GDM1 (cell line): ENCODE measurements at regions not wholly inside any gene's neighbourhood (a gene's known extent, or its start where the extent isn't known, plus 50 kb on each side); places are given as distances from the start of the nearest gene placed in this dataset.

ENCODE experiments used
- DNase-seq: peaks from one replicate; lab custom pipeline; 2025; lab: John Stamatoyannopoulos, UW

DNA sequence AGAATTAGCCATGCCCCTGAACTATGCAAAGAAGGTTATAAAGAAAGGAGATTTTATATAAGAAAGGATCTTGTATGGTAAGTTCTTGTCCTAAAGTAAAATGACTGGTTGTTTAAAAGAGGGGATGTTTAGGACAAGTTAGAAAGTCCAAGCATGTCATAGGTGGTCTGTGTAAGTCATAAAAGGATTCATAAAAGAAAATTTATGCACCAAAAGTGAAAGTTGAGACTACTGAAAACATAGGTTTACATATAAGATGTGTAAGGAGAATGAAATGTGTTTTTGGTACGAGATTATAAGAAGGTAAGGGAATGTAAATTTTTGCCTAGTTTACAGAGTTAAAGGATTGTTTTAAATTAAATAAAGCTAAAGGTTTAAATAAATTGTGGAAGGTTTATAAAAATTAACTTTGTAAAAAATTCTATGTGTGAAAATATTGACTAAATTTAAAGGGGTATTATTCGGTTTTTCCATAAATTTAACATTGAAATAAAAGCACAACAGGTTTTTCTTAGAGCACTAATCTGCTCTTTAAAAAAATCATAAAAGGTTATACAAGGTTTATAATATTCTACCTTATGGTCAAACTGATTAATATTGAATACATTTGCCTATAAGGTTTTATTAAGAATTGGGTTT lies 93.6 kb upstream of the UST start:
- DNase-seq = no peak

GRCh38 chr6:148657048-148657447 lies 89.8 kb upstream of the UST start:
- no peak for DNase-seq

- DNase-seq = no peak
Measured at GRCh38 chr6:148658681-148659430, 88.0 kb upstream of the UST start.

DNA sequence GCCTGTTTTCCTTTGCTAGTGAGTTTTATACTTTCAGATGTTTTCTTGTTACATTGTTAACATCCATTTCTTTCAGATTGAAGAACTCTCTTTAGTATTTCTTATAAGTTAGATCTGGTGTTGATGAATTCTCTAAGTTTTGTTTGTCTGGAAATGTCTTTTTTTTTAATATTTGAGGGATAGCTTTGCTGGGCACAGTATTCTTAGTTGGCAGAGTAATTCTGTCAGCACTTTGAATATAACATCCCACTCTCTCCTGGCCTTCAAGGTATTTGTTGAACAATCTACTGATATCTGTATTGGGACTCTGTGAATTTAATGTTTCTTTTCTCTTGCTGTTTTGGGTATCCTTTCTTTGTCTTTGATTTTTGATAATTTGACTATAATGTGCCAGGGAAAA lies 79.4 kb upstream of the UST start:
- no peak for DNase-seq

- DNase-seq = no peak
Measured at GRCh38 chr6:148671085-148671484, 75.7 kb upstream of the UST start.

DNA sequence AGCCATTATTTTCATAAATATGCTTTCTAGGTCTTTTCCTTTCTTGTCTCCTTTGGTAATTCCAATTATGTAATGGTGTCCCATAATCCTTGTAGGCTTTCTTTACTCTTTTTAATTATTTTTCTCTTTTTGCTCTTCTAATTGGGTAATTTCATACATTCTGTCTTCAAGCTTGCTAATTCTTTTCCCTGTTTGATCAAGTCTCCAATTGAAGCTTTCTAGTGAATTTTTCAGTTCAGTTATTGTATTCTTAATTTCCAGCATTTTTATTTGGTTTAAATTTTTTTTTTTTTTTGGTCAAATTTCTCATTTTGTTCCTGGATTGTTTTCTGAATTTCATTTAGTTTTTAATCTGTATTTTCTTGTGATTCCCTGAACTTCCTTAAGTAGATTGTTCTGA lies 74.9 kb upstream of the UST start:
- DNase-seq = no peak

- no peak for DNase-seq
Measured at GRCh38 chr6:148674306-148674705, 72.5 kb upstream of the UST start.

GRCh38 chr6:148677594-148678476 lies 69.0 kb upstream of the UST start:
- peak; percentile 21 for DNase-seq

DNA sequence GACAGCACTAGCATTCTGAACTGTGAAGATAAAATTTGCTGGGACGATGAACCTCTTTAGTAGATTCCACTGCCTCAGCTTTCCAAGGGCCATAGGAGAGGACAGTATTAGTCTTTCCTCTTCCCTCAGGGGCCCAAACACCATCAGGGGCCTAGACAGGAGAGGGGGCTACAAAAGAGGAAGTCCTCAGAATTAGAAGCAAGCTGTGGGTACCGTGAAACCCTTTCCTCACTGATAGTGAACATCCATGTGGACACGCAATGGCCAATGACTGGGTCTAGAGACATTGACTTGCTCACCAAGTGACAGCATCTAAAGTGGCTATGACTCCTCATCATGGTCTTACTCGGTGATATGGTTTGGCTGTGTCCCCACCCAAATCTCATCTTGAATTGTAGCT lies 68.1 kb upstream of the UST start:
- DNase-seq = no peak

DNA sequence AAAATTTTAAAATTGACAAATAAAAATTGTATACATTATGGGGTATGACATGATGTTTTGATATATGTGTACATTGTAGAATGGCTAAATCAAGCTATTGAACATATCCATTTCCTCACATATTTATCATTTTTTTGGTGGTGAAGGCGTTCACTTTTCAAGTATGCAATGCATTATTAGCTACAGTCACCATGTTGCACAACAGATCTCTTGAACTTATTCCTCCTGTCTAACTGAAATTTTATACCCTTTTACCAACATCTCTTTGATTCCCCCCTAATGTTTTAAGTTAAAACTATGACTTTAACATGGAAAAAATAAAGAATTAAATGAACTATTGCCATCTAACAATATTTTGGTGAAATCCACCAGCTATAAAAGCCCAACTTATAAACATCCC lies 65.2 kb upstream of the UST start:
- DNase-seq = no peak

DNA sequence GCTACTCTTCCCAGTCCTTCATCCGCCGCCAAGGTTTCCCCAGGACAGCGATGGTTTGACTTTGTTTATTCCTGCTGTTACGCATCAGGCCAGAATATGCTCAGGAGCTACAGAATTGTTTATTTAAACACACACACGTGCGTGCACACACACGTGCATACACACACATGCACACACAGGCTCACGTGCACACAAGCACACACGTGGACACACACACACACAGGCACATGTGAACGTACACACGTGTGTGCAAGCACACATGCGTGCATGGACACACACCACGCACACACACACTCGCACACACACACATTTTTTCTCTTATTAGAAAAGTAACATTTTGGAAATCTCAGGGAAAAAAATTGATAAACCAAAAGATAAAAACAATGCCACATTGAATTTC lies 64.6 kb upstream of the UST start:
- no peak for DNase-seq

DNA sequence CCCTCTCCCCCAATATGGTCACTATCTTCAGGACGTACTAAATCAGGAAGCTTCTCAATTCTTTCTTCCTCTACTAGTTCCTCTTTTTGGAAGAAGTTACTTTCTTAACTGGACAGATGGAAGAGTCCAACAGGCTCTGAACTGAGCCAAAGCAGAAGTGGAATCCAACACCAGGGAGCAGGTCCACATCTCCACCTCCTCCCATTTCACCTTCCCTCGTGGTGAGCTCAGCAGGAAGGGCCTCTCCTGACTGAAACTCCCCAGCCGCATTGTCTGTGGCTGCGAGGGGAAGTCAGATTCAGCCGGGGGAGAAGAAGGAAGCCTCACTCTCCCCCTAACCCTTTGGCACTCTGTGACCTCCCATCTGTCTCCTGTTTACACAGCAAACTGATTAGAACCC lies 63.8 kb upstream of the UST start:
- DNase-seq = peak; percentile 90

DNA sequence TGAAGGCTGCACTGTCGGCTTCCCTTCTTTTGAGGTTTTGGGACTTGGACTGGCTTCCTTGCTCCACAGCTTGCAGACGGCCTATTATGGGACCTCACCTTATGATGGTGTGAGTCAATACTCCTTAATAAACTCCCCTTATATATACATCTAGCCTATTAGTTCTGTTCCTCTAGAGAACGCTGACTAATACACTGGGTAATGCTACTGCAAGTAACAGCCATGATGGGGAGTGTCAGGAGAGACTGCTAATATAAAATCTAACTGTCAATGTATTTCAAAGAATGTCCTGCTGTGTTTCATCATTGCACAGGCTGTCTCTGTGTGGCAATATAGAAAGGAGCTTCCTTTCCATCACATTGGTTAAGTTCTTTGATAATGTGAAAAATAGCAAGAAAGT lies 57.7 kb upstream of the UST start:
- no peak for DNase-seq

- peak; percentile 15 for DNase-seq
Measured at GRCh38 chr6:148693882-148694484, 52.8 kb upstream of the UST start.
